RPMI7951 (cell line): ENCODE measurements at regions not wholly inside any gene's neighbourhood (a gene's known extent, or its start where the extent isn't known, plus 50 kb on each side); places are given as distances from the start of the nearest gene placed in this dataset.

Source experiments
- DNase-seq: peaks from one replicate; pipeline ENCODE4 v3.0.0-alpha.2; 2012; ENCODE audit warnings: low read depth

DNA sequence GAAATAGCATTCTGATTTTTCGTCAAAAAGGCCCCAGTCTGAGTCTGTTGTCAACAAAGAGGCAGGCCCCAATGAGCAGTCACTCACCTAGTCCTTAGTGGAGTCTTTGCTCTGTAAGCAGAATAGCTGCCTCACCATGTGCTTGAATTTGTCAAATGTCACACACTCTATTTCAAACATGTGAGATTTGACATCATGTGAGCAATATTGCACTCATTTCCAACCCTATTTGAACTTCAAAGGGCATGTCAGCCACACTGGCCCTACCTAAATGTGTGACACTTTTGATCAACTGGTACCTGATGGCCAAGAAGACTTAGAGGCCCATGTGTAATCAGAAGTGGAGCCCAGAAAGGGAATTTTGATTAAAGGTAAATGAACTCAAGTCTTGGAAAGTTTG is 59.4 kb upstream of the PLAC1 start:
- no peak for DNase-seq

DNA sequence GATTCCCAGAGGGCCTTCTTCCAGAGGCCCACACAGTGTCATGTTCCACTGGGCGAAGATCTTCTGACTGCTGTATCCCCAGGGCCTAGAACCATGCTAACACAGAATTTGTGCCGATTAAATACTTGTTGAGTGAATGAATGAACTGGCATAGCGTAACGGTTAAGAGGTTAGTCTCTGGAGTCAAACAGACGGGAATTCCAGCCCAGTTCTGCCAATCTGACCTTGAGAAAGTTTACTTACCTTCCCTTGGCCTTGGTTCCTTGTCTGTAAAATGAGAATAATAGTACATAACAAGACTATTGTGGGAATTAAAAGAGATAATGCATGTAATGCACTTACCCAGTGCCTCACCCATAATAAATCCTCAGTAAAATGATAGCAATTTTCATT is 58.3 kb upstream of the PLAC1 start:
- DNase-seq = no peak

DNA sequence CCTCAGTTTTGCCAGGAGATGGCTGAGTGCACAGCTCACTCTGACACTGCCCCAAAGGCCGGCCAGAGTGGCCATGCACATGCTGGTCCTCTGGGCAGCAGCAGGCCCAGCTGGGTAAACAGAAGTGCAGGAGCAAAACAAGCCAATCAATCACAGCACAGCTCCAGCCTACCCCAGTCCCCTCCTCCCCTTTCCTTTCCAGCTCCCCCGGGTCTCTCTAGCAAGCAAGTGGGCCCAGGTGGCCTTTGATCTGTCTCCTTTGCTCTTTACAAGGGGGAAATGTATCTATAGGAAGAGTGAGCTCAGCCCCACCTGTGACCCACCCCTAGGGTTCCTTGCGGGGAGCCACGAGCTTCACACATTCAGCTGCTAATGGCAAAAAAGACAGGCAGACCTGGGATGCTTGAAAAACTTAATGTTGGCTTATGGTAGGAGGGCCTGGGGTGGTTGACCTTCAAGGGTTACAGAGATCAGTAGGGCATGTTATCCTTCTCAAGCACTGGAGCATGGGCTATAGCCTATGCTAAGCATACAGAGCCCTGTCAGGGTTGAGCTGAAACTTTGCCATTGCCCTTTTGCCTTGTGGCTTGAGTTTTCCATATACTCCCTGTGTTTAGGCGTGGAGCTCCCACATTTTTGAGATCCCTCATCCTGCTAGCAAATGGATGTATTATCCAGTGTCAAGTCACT is 57.8 kb upstream of the PLAC1 start:
- no peak for DNase-seq

DNA sequence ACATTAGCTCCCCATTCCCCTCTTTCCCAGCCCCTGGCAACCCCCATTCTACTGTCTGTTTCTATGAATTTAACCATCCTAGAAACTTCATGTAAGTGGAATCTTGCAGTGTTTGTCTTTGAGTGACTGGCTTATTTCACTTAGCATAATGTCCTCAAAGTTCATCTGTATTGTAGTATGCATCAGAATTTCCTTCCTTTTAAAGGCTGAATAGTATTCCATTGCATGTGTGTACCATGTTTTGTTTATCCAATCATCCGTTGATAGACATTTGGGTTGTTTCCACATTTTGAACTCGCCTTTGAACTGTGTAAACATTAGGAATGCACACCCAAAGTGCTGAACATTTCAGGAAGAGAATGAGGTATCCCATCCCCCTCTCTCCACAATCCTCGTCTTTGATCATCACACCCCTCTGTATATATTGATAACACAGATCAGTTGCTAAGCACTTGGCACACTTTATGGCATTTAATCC is 56.4 kb upstream of the PLAC1 start:
- no peak for DNase-seq

DNA sequence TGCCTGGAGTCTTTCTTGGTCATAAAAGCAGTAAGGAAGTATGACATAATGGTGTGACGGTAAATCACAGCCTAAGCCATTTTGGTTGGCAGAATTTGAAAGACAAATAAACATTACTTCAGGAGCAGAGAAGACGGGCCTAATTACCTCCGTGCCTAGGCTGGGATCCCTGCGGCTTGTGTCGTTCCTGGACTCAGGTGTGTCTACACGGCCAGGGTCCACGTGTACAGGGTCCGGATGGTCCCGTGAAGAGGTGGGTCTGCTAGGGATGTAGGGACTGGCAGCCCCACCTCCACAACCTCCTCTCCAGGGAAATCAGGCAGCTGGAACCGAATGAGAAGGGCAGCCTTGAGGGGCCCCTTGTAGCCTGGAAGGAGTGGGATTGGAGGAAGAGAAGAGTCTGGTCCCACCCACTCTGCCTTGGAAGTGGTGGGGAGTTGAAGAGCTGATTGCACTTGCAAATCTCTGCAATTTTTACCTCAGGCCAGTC is 55.4 kb upstream of the PLAC1 start:
- DNase-seq = no peak

DNA sequence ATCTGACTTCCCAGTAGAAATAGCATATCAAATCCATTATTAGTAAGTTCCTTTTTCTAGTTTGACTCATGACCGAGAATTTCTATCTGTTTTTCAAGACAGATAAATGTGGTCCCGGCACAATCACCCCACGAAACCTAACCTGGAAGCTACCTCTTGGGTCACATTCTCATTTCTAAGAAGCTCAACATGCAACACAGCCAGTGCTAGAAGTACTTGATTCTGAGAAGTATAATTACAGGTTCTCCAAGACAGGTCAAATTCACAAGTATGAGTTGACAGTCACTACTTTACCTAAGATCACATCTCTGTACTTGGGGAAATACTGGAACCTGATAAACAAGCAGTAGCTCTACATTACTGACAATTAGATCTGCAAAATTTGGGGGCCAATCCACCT is 54.0 kb upstream of the PLAC1 start:
- DNase-seq = no peak

DNA sequence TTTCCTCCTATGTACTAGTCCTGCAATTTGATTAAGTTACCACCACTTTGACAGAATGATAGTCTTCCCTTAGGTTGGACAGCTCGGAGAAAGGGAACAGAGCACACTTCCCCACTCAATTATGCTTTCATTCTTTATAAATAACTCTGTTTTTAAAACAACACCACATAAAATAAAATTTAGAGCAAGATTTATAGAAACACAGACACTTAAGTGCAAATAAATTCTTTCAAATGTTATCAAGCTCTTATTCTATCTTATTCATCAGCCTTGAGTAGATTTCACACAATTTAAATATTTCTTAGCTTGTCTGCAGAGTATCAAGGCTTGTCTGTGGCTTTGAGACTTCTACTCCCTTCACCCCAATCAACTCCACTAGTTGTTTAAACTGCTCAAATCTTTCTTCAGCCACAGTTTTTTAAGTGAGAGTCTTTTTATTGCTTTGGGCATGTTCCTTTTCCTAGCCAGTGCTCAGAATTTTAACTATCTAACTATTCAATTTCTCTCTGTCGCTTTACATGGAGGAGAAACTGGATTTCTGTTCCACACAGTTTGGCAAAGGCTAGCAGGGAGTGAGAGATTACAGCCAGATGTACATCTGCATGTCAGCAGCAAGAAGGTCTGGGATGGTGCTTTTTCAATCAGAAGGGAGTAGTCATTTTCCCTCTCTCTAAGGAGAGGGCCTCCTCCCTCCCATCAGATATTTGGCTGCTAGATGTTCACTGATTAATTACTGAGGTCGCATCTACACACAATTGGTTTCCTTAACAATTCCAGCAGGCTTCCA is 53.1 kb upstream of the PLAC1 start:
- no peak for DNase-seq
